RPMI8226 (cell line): ENCODE measurements at regions not wholly inside any gene's neighbourhood (a gene's known extent, or its start where the extent isn't known, plus 50 kb on each side); places are given as distances from the start of the nearest gene placed in this dataset.

Experiments
- DNase-seq: peaks from one replicate; pipeline ENCODE4 v3.0.0-alpha.2; 2015

GRCh38 chr11:21839796-21840195, 353.1 kb upstream of the ANO5 start:
- no peak for DNase-seq

- no peak for DNase-seq
Measured at GRCh38 chr11:21861314-21861713, 331.6 kb upstream of the ANO5 start.

- no peak for DNase-seq
Measured at GRCh38 chr11:21865541-21865940, 327.3 kb upstream of the ANO5 start.

GRCh38 chr11:21866781-21867180, 326.1 kb upstream of the ANO5 start:
- no peak for DNase-seq

- DNase-seq, result no peak
Measured at GRCh38 chr11:21877151-21877550, 315.7 kb upstream of the ANO5 start.

GRCh38 chr11:21883354-21883753, 309.5 kb upstream of the ANO5 start:
- DNase-seq, result no peak

- no peak for DNase-seq
Measured at GRCh38 chr11:21888814-21889213, 304.1 kb upstream of the ANO5 start.

- no peak for DNase-seq
Measured at GRCh38 chr11:21892736-21893564, 299.9 kb upstream of the ANO5 start.

- no peak for DNase-seq
Measured at GRCh38 chr11:21893565-21893867, 299.4 kb upstream of the ANO5 start.

- DNase-seq, result no peak
Measured at GRCh38 chr11:21894492-21894891, 298.4 kb upstream of the ANO5 start.

GRCh38 chr11:21895686-21896085, 297.2 kb upstream of the ANO5 start:
- no peak for DNase-seq

GRCh38 chr11:21896216-21896615, 296.7 kb upstream of the ANO5 start:
- no peak for DNase-seq

- no peak for DNase-seq
Measured at GRCh38 chr11:21896746-21897602, 295.9 kb upstream of the ANO5 start.

- no peak for DNase-seq
Measured at GRCh38 chr11:21897752-21898151, 295.1 kb upstream of the ANO5 start.

- no peak for DNase-seq
Measured at GRCh38 chr11:21908211-21908610, 284.7 kb upstream of the ANO5 start.

GRCh38 chr11:21909145-21909544, 283.7 kb upstream of the ANO5 start:
- no peak for DNase-seq

GRCh38 chr11:21911061-21911460, 281.8 kb upstream of the ANO5 start:
- DNase-seq, result no peak

GRCh38 chr11:21912285-21912684, 280.6 kb upstream of the ANO5 start:
- no peak for DNase-seq

GRCh38 chr11:21921151-21921550, 271.7 kb upstream of the ANO5 start:
- no peak for DNase-seq

GRCh38 chr11:21924262-21924661, 268.6 kb upstream of the ANO5 start:
- no peak for DNase-seq

GRCh38 chr11:21927628-21928027, 265.3 kb upstream of the ANO5 start:
- no peak for DNase-seq

GRCh38 chr11:21928847-21929246, 264.0 kb upstream of the ANO5 start:
- DNase-seq, result no peak

- no peak for DNase-seq
Measured at GRCh38 chr11:21930408-21930807, 262.5 kb upstream of the ANO5 start.

GRCh38 chr11:21931436-21932101, 261.3 kb upstream of the ANO5 start:
- no peak for DNase-seq
